Nephron (organoid): ENCODE measurements at regions not wholly inside any gene's neighbourhood (a gene's known extent, or its start where the extent isn't known, plus 50 kb on each side); places are given as distances from the start of the nearest gene placed in this dataset.

Experiments used
- H3K27ac Mint-ChIP-seq, 3 experiments: 2 replicates each; pipeline ENCODE4 v1.8.0; 2020; ENCODE audit warnings: mixed read lengths in 3 of 3, mild to moderate bottlenecking in 2 of 3, moderate library complexity in 1 of 3
- H3K27me3 Mint-ChIP-seq: 2 replicates; pipeline ENCODE4 v1.8.0; 2021; ENCODE audit warnings: low read depth, mild to moderate bottlenecking, moderate library complexity, mixed read lengths
- H3K36me3 Mint-ChIP-seq: 2 replicates; pipeline ENCODE4 v1.8.0; 2020; ENCODE audit warnings: low read depth, mixed read lengths
- H3K4me1 Mint-ChIP-seq: 2 replicates; pipeline ENCODE4 v1.8.0; 2020; ENCODE audit warnings: mixed read lengths
- H3K4me3 Mint-ChIP-seq, 3 experiments: 2 replicates each; pipeline ENCODE4 v1.8.0; 2020; ENCODE audit warnings: mild to moderate bottlenecking in 3 of 3, mixed read lengths in 3 of 3, moderate library complexity in 2 of 3
- H3K9me3 Mint-ChIP-seq: 2 replicates; pipeline ENCODE4 v1.8.0; 2020; ENCODE audit warnings: mixed read lengths
- TF ChIP-seq, protein P1 (sequence below), 3 experiments: fragments of 200-600 bp; sonication (generic); IDR thresholded peaks; one replicate each; pipeline ENCODE4 v1.5.0; 2021; ENCODE audit warnings: antibody characterized with exemption in 3 of 3; ENCODE audit not compliant: unreplicated experiment in 3 of 3

DNA sequence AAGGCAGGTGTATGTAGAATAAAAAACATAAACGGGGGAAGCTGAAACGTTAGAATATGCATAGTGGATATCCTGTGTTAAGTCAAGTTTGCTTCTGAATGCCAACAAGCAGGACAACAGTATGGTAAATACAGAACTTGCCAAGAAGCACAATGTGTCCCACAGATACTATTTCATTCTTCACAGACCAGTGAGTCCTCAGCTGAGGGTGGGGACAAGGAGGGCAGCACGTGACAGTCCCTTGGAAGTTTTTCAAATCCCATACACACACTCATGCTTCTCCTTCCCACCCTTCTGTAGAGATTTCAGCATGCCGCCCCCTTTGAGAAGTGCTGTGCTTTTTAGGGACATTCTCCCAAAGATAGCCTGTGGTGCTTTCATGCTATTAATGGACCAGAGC is 268.5 kb upstream of the ECI2 start:
- H3K4me1 Mint-ChIP-seq, result peaks cover 65% of the 10 kb centered on the region
- H3K36me3 Mint-ChIP-seq, result no peaks in the 10 kb centered on the region
- peaks cover 22% of the 10 kb centered on the region for H3K9me3 Mint-ChIP-seq
- H3K27me3 Mint-ChIP-seq, result peaks cover 5% of the 10 kb centered on the region
- TF ChIP-seq, protein P1, sequence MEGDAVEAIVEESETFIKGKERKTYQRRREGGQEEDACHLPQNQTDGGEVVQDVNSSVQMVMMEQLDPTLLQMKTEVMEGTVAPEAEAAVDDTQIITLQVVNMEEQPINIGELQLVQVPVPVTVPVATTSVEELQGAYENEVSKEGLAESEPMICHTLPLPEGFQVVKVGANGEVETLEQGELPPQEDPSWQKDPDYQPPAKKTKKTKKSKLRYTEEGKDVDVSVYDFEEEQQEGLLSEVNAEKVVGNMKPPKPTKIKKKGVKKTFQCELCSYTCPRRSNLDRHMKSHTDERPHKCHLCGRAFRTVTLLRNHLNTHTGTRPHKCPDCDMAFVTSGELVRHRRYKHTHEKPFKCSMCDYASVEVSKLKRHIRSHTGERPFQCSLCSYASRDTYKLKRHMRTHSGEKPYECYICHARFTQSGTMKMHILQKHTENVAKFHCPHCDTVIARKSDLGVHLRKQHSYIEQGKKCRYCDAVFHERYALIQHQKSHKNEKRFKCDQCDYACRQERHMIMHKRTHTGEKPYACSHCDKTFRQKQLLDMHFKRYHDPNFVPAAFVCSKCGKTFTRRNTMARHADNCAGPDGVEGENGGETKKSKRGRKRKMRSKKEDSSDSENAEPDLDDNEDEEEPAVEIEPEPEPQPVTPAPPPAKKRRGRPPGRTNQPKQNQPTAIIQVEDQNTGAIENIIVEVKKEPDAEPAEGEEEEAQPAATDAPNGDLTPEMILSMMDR (IDR thresholded peaks at IDR 0.05; ENCODE audit: unreplicated experiment in 3 of 3), result no peak
- H3K27ac Mint-ChIP-seq, result peak overlapping the region in 2 of 3 experiments; percentile 25 to 56
- H3K4me3 Mint-ChIP-seq, result no peak overlapping the region

DNA sequence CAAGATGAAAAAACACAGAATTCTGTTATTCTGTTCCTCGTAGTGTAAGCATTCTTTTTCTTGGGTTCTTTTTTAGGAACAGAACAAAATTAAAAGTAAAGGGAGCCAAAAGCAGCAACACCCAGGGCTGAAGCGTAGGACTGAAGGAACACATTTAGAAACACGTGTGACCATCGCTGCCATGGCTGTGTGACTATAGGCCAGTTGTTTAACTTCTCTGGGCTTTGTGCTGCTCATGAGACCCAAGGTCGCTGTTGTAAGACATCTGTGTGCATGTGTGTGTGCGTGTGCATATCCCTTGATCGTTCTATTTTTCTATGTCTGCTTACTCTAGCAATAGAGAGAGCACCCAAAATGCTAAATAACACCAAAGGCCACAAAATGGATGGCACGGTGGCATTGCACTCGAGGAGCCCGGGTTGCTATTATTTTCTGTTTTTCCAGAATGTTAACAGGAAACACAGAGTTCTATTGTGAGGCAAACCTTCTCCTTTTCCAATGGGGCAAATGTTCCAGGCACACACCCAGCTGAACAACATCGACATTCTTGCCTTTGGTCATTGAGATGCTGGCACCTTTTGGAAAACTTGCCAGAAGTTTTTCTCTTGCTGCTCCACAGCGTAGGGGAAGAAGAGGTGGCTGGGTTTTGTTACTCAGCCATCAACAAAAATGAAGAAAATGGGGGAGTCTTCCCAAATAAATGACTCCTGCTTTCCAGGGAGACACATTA is 267.8 kb upstream of the ECI2 start:
- TF ChIP-seq, protein P1 (IDR thresholded peaks at IDR 0.05; ENCODE audit: unreplicated experiment in 3 of 3), result no peak
- H3K27me3 Mint-ChIP-seq, result peaks cover 5% of the 10 kb centered on the region
- H3K4me1 Mint-ChIP-seq, result peaks cover 71% of the 10 kb centered on the region
- H3K4me3 Mint-ChIP-seq, result no peak overlapping the region
- H3K27ac Mint-ChIP-seq, result peak overlapping the region in 2 of 3 experiments; percentile 25 to 56
- no peaks in the 10 kb centered on the region for H3K36me3 Mint-ChIP-seq
- peaks cover 16% of the 10 kb centered on the region for H3K9me3 Mint-ChIP-seq

- no peaks in the 10 kb centered on the region for H3K36me3 Mint-ChIP-seq
- H3K27me3 Mint-ChIP-seq, result peaks cover 5% of the 10 kb centered on the region
- peak overlapping the region in 2 of 3 experiments; percentile 55 to 70 for H3K27ac Mint-ChIP-seq
- TF ChIP-seq, protein P1 (IDR thresholded peaks at IDR 0.05; ENCODE audit: unreplicated experiment in 3 of 3), result no peak
- H3K4me3 Mint-ChIP-seq, result peak overlapping the region in 1 of 3 experiments; percentile 17
- H3K9me3 Mint-ChIP-seq, result peaks cover 12% of the 10 kb centered on the region
- H3K4me1 Mint-ChIP-seq, result peaks cover 78% of the 10 kb centered on the region
Measured at GRCh38 chr6:4402477-4402976, 267.2 kb upstream of the ECI2 start.

GRCh38 chr6:4401408-4402368 is 266.3 kb upstream of the ECI2 start:
- TF ChIP-seq, protein P1 (IDR thresholded peaks at IDR 0.05; ENCODE audit: unreplicated experiment in 3 of 3), result no peak
- Mint-ChIP-seq H3K27me3 (no peaks in the 10 kb centered on the region), H3K9me3 (peaks cover 5% of the 10 kb centered on the region), H3K4me3 (peak overlapping the region in 1 of 3 experiments; percentile 17), H3K4me1 (peaks cover 86% of the 10 kb centered on the region), H3K27ac (peak overlapping the region in 2 of 3 experiments; percentile 55 to 70), H3K36me3 (no peaks in the 10 kb centered on the region)

DNA sequence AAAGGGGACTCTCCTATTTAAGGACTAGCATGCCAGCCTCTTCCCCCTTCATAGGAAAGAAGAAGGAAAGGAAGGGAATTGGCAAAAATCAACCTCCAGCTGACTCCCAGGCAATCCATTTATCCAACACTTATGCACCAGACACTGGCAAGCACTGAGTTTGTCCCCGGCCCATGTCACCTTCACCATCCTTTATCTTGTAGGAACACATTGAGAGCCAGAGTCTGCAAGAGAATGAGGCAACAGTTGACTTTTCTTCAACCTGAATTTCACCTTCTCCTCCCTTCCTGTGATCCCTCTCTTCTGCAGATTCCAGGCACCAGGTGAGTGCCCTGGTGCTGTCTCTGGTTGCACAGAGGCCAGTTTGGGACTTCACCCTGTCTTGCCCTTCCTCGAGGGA is 264.3 kb upstream of the ECI2 start:
- H3K36me3 Mint-ChIP-seq, result no peaks in the 10 kb centered on the region
- H3K4me3 Mint-ChIP-seq, result no peak overlapping the region
- peaks cover 87% of the 10 kb centered on the region for H3K4me1 Mint-ChIP-seq
- H3K27ac Mint-ChIP-seq, result peak overlapping the region; percentile 40 to 88 (median 68)
- H3K27me3 Mint-ChIP-seq, result no peaks in the 10 kb centered on the region
- H3K9me3 Mint-ChIP-seq, result no peaks in the 10 kb centered on the region
- TF ChIP-seq, protein P1 (IDR thresholded peaks at IDR 0.05; ENCODE audit: unreplicated experiment in 3 of 3), result no peak
